ENCODE measurements at regions not wholly inside any gene's neighbourhood (a gene's known extent, or its start where the extent isn't known, plus 50 kb on each side); places are given as distances from the start of the nearest gene placed in this dataset.

GRCh38 chrX:5307416-5307815, 921.3 kb downstream of the NLGN4X start:
- Histone ChIP-seq H3K9me3 (ENCODE audit: control insufficient read depth in 2 of 3, insufficient read depth in 1 of 3, low read length in 3 of 3) (no peaks in the 10 kb centered on the region), H3K27ac (ENCODE audit: low read depth in 2 of 2, low read length in 2 of 2) (no peak overlapping the region), H3K27me3 (ENCODE audit: control insufficient read depth, insufficient read depth, low read length) (no peaks in the 10 kb centered on the region), H3K4me1 (ENCODE audit: control insufficient read depth in 2 of 3, insufficient read depth in 2 of 3, low read depth in 1 of 3, low read length in 3 of 3) (no peaks in the 10 kb centered on the region), H3K4me3 (ENCODE audit: low read length in 3 of 3) (no peak overlapping the region), H3K9ac (ENCODE audit: low read length in 3 of 3) (no peak overlapping the region), H3K36me3 (ENCODE audit: control insufficient read depth in 2 of 3, insufficient read depth in 3 of 3, low read length in 3 of 3) (no peaks in the 10 kb centered on the region)
- DNase-seq (no peak), FAIRE-seq (no peak)
- TF ChIP-seq CTCF (IDR thresholded peaks at IDR 0.05; ENCODE audit: borderline replicate concordance, extremely low read depth, insufficient read depth), result no peak
- intact Hi-C loops (cut with DNase I), result no loop called here

- H3K9me3 ChIP-seq (ENCODE audit: control insufficient read depth in 2 of 3, insufficient read depth in 1 of 3, low read length in 3 of 3), result no peaks in the 10 kb centered on the region
- no peak overlapping the region for H3K27ac ChIP-seq (ENCODE audit: low read depth in 2 of 2, low read length in 2 of 2)
- intact Hi-C loops (cut with DNase I), result no loop called here
- no peak overlapping the region for H3K9ac ChIP-seq (ENCODE audit: low read length in 3 of 3)
- H3K27me3 ChIP-seq (ENCODE audit: control insufficient read depth, insufficient read depth, low read length), result no peaks in the 10 kb centered on the region
- TF ChIP-seq CTCF (IDR thresholded peaks at IDR 0.05; ENCODE audit: borderline replicate concordance, extremely low read depth, insufficient read depth), result no peak
- FAIRE-seq (no peak), DNase-seq (no peak)
- no peak overlapping the region for H3K4me3 ChIP-seq (ENCODE audit: low read length in 3 of 3)
- no peaks in the 10 kb centered on the region for H3K36me3 ChIP-seq (ENCODE audit: control insufficient read depth in 2 of 3, insufficient read depth in 3 of 3, low read length in 3 of 3)
- H3K4me1 ChIP-seq (ENCODE audit: control insufficient read depth in 2 of 3, insufficient read depth in 2 of 3, low read depth in 1 of 3, low read length in 3 of 3), result no peaks in the 10 kb centered on the region
Measured at GRCh38 chrX:5306654-5307121, 922.0 kb downstream of the NLGN4X start.

GRCh38 chrX:5305452-5305851, 923.2 kb downstream of the NLGN4X start:
- no peaks in the 10 kb centered on the region for H3K27me3 ChIP-seq (ENCODE audit: control insufficient read depth, insufficient read depth, low read length)
- no peaks in the 10 kb centered on the region for H3K4me1 ChIP-seq (ENCODE audit: control insufficient read depth in 2 of 3, insufficient read depth in 2 of 3, low read depth in 1 of 3, low read length in 3 of 3)
- no peak for TF ChIP-seq CTCF (IDR thresholded peaks at IDR 0.05; ENCODE audit: borderline replicate concordance, extremely low read depth, insufficient read depth)
- intact Hi-C loops (cut with DNase I), result no loop called here
- no peak for DNase-seq
- no peaks in the 10 kb centered on the region for H3K36me3 ChIP-seq (ENCODE audit: control insufficient read depth in 2 of 3, insufficient read depth in 3 of 3, low read length in 3 of 3)
- no peak overlapping the region for H3K9ac ChIP-seq (ENCODE audit: low read length in 3 of 3)
- FAIRE-seq, result no peak
- no peak overlapping the region for H3K4me3 ChIP-seq (ENCODE audit: low read length in 3 of 3)
- H3K9me3 ChIP-seq (ENCODE audit: control insufficient read depth in 2 of 3, insufficient read depth in 1 of 3, low read length in 3 of 3), result no peaks in the 10 kb centered on the region
- H3K27ac ChIP-seq (ENCODE audit: low read depth in 2 of 2, low read length in 2 of 2), result no peak overlapping the region

GRCh38 chrX:5295004-5295403, 933.7 kb downstream of the NLGN4X start:
- no peak overlapping the region for H3K9ac ChIP-seq (ENCODE audit: low read length in 3 of 3)
- no peak for FAIRE-seq
- no peak for DNase-seq
- intact Hi-C loops (cut with DNase I), result no loop called here
- H3K27me3 ChIP-seq (ENCODE audit: control insufficient read depth, insufficient read depth, low read length), result no peaks in the 10 kb centered on the region
- H3K9me3 ChIP-seq (ENCODE audit: control insufficient read depth in 2 of 3, insufficient read depth in 1 of 3, low read length in 3 of 3), result no peaks in the 10 kb centered on the region
- no peaks in the 10 kb centered on the region for H3K4me1 ChIP-seq (ENCODE audit: control insufficient read depth in 2 of 3, insufficient read depth in 2 of 3, low read depth in 1 of 3, low read length in 3 of 3)
- H3K36me3 ChIP-seq (ENCODE audit: control insufficient read depth in 2 of 3, insufficient read depth in 3 of 3, low read length in 3 of 3), result no peaks in the 10 kb centered on the region
- no peak overlapping the region for H3K4me3 ChIP-seq (ENCODE audit: low read length in 3 of 3)
- H3K27ac ChIP-seq (ENCODE audit: low read depth in 2 of 2, low read length in 2 of 2), result no peak overlapping the region
- no peak for TF ChIP-seq CTCF (IDR thresholded peaks at IDR 0.05; ENCODE audit: borderline replicate concordance, extremely low read depth, insufficient read depth)
